CD14-positive monocyte (primary cell): ENCODE measurements at regions not wholly inside any gene's neighbourhood (a gene's known extent, or its start where the extent isn't known, plus 50 kb on each side); places are given as distances from the start of the nearest gene placed in this dataset.
A peak's percentile ranks its signal among the peaks of the same experiment; 100 is the strongest.
"Not testable (repeated sequence)": the region's sequence is repeated elsewhere in the genome, so short reads cannot be mapped to it uniquely, and the experiment has no call there.

Experiments
- DNase-seq, 3 donors: peaks; one replicate each; pipeline ENCODE4 v3.0.0-alpha.2; 2011 to 2022
- H2AFZ ChIP-seq: 2 replicates; pipeline ENCODE4 v1.6.0; 2012; ENCODE audit warnings: mild to moderate bottlenecking, low read depth, low read length, inconsistent platforms; ENCODE audit not compliant: insufficient read depth, poor library complexity, severe bottlenecking
- H3K27ac ChIP-seq, 2 donors: 1 replicate in 1 of 2; 2 replicates in 1 of 2; pipeline ENCODE4 v1.5.1; 2012 to 2013; ENCODE audit warnings: low read length in 2 of 2, control low read depth in 1 of 2, inconsistent platforms in 1 of 2, low read depth in 1 of 2, mild to moderate bottlenecking in 1 of 2
- H3K27me3 ChIP-seq, 2 donors: one replicate each; pipeline versions ENCODE4 v1.6.0 to v1.6.1; 2011 to 2013; ENCODE audit warnings: low read length in 2 of 2; ENCODE audit not compliant: control insufficient read depth in 2 of 2, insufficient read depth in 2 of 2
- H3K36me3 ChIP-seq, 2 donors: replicated peaks in 1 of 2; 1 replicate in 1 of 2; 2 replicates in 1 of 2; pipeline versions ENCODE4 v1.5.1 to v1.6.1; 2012 to 2013; ENCODE audit warnings: low read length in 2 of 2, control low read depth in 1 of 2, inconsistent platforms in 1 of 2, mild to moderate bottlenecking in 1 of 2; ENCODE audit not compliant: insufficient read depth in 2 of 2, control insufficient read depth in 1 of 2
- H3K4me1 ChIP-seq, 2 donors: 1 replicate in 1 of 2; 2 replicates in 1 of 2; pipeline versions ENCODE4 v1.5.1 to v1.6.1; 2012 to 2013; ENCODE audit warnings: low read length in 2 of 2, control low read depth in 1 of 2, inconsistent platforms in 1 of 2, mild to moderate bottlenecking in 1 of 2, moderate library complexity in 1 of 2; ENCODE audit not compliant: insufficient read depth in 2 of 2, control insufficient read depth in 1 of 2
- H3K4me2 ChIP-seq: replicated peaks from 2 replicates; pipeline ENCODE3; 2012; ENCODE audit warnings: low read length, moderate library complexity, mild to moderate bottlenecking; ENCODE audit not compliant: poor library complexity, severe bottlenecking; ENCODE audit errors: extremely low read depth
- H3K4me3 ChIP-seq, 3 experiments: fragments of 200-600 bp in 1 of 3; sonication (generic) in 1 of 3; replicated peaks in 1 of 3; 1 replicate in 2 of 3; 2 replicates in 1 of 3; pipeline ENCODE4 v1.5.1; 2011 to 2013; ENCODE audit warnings: low read length in 3 of 3, mild to moderate bottlenecking in 3 of 3, control low read depth in 2 of 3, low read depth in 2 of 3, inconsistent platforms in 1 of 3, moderate library complexity in 1 of 3
- H3K79me2 ChIP-seq: 2 replicates; pipeline ENCODE4 v1.6.0; 2012; ENCODE audit warnings: mild to moderate bottlenecking, control low read depth, inconsistent platforms, low read length, moderate library complexity; ENCODE audit not compliant: insufficient read depth
- H3K9ac ChIP-seq: 2 replicates; pipeline ENCODE4 v1.6.0; 2017; ENCODE audit warnings: low read length, mild to moderate bottlenecking; ENCODE audit not compliant: insufficient read depth, poor library complexity, severe bottlenecking
- H3K9me3 ChIP-seq, 2 donors: replicated peaks in 1 of 2; 1 replicate in 1 of 2; 2 replicates in 1 of 2; pipeline versions ENCODE4 v1.5.1 to v1.6.1; 2012 to 2013; ENCODE audit warnings: low read length in 2 of 2, control low read depth in 1 of 2; ENCODE audit not compliant: control insufficient read depth in 1 of 2, insufficient read depth in 1 of 2
- H4K20me1 ChIP-seq: 2 replicates; pipeline ENCODE4 v1.6.0; 2012; ENCODE audit warnings: mild to moderate bottlenecking, low read length, control low read depth, moderate library complexity; ENCODE audit not compliant: insufficient read depth
- H3K27ac Mint-ChIP-seq, 7 donors: one replicate each; pipeline ENCODE4 v1.8.0; 2020; ENCODE audit warnings: mild to moderate bottlenecking in 7 of 7, mixed read lengths in 7 of 7, moderate library complexity in 6 of 7, inconsistent platforms in 2 of 7
- H3K27me3 Mint-ChIP-seq, 3 donors: one replicate each; pipeline ENCODE4 v1.8.0; 2021 to 2022; ENCODE audit warnings: low read depth in 3 of 3, mild to moderate bottlenecking in 3 of 3, mixed read lengths in 3 of 3, moderate library complexity in 3 of 3, inconsistent platforms in 1 of 3
- H3K36me3 Mint-ChIP-seq, 2 donors: one replicate each; pipeline ENCODE4 v1.8.0; 2020; ENCODE audit warnings: mixed read lengths in 2 of 2, inconsistent platforms in 1 of 2, mild to moderate bottlenecking in 1 of 2
- H3K4me1 Mint-ChIP-seq: one replicate; pipeline ENCODE4 v1.8.0; 2020; ENCODE audit warnings: mild to moderate bottlenecking, mixed read lengths
- H3K4me3 Mint-ChIP-seq, 2 donors: one replicate each; pipeline ENCODE4 v1.8.0; 2020; ENCODE audit warnings: mild to moderate bottlenecking in 2 of 2, mixed read lengths in 2 of 2, moderate library complexity in 1 of 2
- H3K9me3 Mint-ChIP-seq, 7 donors: one replicate each; pipeline ENCODE4 v1.8.0; 2020 to 2022; ENCODE audit warnings: mixed read lengths in 7 of 7, mild to moderate bottlenecking in 6 of 7, moderate library complexity in 6 of 7, inconsistent platforms in 2 of 7
- CTCF ChIP-seq: fragments of 200-600 bp; IDR thresholded peaks from one replicate; pipeline ENCODE4 v1.8.0; 2022; ENCODE audit warnings: antibody characterized with exemption, mild to moderate bottlenecking
- WGBS: methylation state at CpG from one replicate; pipeline ENCODE4 v1.1.5; 2013; ENCODE audit warnings: missing lambda C conversion rate; ENCODE audit not compliant: insufficient coverage; 5-methylcytosine and 5-hydroxymethylcytosine counted together
- intact Hi-C, 2 donors: fragments of 100-400 bp; cut with micrococcal nuclease; formaldehyde crosslinking; loops; one replicate each; pipeline versions ENCODE4 v1.15.0 to v1.15.1; 2023

- TF ChIP-seq CTCF: no peak
- Histone ChIP-seq H3K4me1 (no peaks in the 10 kb centered on the region), H3K79me2 (no peaks in the 10 kb centered on the region), H3K27ac (no peak overlapping the region), H3K9me3 (peaks cover 14 to 23% of the 10 kb centered on the region in 2 donors), H3K9ac (no peak overlapping the region), H4K20me1 (no peaks in the 10 kb centered on the region), H3K4me2 (no peak overlapping the region), H2AFZ (no peak overlapping the region), H3K27me3 (peaks cover 2 to 23% of the 10 kb centered on the region in 2 donors), H3K4me3 (no peak overlapping the region), H3K36me3 (no peaks in the 10 kb centered on the region)
- WGBS: 30% methylated on average over 84 of the region's 91 CpGs
- H3K4me3 Mint-ChIP-seq: peak overlapping the region in 1 of 2 donors; percentile 71
- H3K4me1 Mint-ChIP-seq: no peaks in the 10 kb centered on the region
- peaks cover 9 to 30% (median 22%) of the 10 kb centered on the region in 7 donors for H3K9me3 Mint-ChIP-seq
- no peak for DNase-seq
- no peak overlapping the region for H3K27ac Mint-ChIP-seq
- intact Hi-C loops: no loop called here
- no peaks in the 10 kb centered on the region for H3K36me3 Mint-ChIP-seq
- H3K27me3 Mint-ChIP-seq: peaks cover 21 to 38% (median 24%) of the 10 kb centered on the region in 3 donors
These were observed 331.4 kb upstream of the WSB1 start for GRCh38 chr17:26962255-26963162.

GRCh38 chr17:26963163-26963503, 330.8 kb upstream of the WSB1 start:
- H3K27me3 ChIP-seq: peaks cover 2 to 23% of the 10 kb centered on the region in 2 donors
- Mint-ChIP-seq H3K4me3 (peak overlapping the region in 1 of 2 donors; percentile 71), H3K27ac (no peak overlapping the region), H3K9me3 (peaks cover 9 to 30% (median 22%) of the 10 kb centered on the region in 7 donors), H3K27me3 (peaks cover 21 to 38% (median 24%) of the 10 kb centered on the region in 3 donors), H3K4me1 (no peaks in the 10 kb centered on the region), H3K36me3 (no peaks in the 10 kb centered on the region)
- H4K20me1 ChIP-seq: no peaks in the 10 kb centered on the region
- no peaks in the 10 kb centered on the region for H3K79me2 ChIP-seq
- H3K36me3 ChIP-seq: no peaks in the 10 kb centered on the region
- TF ChIP-seq CTCF: no peak
- H2AFZ ChIP-seq: no peak overlapping the region
- intact Hi-C loops: no loop called here
- no peak for DNase-seq
- no peak overlapping the region for H3K4me2 ChIP-seq
- no peak overlapping the region for H3K27ac ChIP-seq
- H3K9ac ChIP-seq: no peak overlapping the region
- no peaks in the 10 kb centered on the region for H3K4me1 ChIP-seq
- WGBS: 39% methylated on average over 26 of the region's 26 CpGs
- peaks cover 14 to 23% of the 10 kb centered on the region in 2 donors for H3K9me3 ChIP-seq
- H3K4me3 ChIP-seq: no peak overlapping the region

- H3K9ac ChIP-seq, intact Hi-C loops, H4K20me1 ChIP-seq, H3K79me2 ChIP-seq, H3K27ac ChIP-seq, H3K4me2 ChIP-seq, H3K4me1 ChIP-seq, H2AFZ ChIP-seq, H3K4me3 Mint-ChIP-seq, H3K36me3 ChIP-seq, H3K4me1 Mint-ChIP-seq, H3K27ac Mint-ChIP-seq, H3K4me3 ChIP-seq, DNase-seq, H3K36me3 Mint-ChIP-seq: not testable (repeated sequence)
- Histone ChIP-seq H3K9me3 (peaks cover 14 to 23% of the 10 kb centered on the region in 2 donors), H3K27me3 (peaks cover 2 to 22% of the 10 kb centered on the region in 2 donors)
- peaks cover 9 to 36% (median 22%) of the 10 kb centered on the region in 7 donors for H3K9me3 Mint-ChIP-seq
- 93% methylated on average over 1 of the region's 1 CpG for WGBS
- H3K27me3 Mint-ChIP-seq: peaks cover 20 to 28% (median 21%) of the 10 kb centered on the region in 3 donors
These were observed 327.9 kb upstream of the WSB1 start for GRCh38 chr17:26965898-26966624.
